Gastroesophageal sphincter (tissue), 4 donors: ENCODE measurements at regions not wholly inside any gene's neighbourhood (a gene's known extent, or its start where the extent isn't known, plus 50 kb on each side); places are given as distances from the start of the nearest gene placed in this dataset.

Experiments used
- ATAC-seq: fragments of 150-250 bp; one replicate; pipeline ENCODE4 v1.9.1; 2016; ENCODE audit warnings: mild to moderate bottlenecking, moderate library complexity
- H3K27ac ChIP-seq, 4 donors: fragments of 200-600 bp; sonication (generic) in 3 of 4; 1 replicate in 3 of 4; 2 replicates in 1 of 4; pipeline ENCODE4 v1.5.1; 2016 to 2019
- H3K27me3 ChIP-seq: fragments of 200-600 bp; sonication (generic); one replicate; pipeline ENCODE4 v1.5.1; 2019
- H3K36me3 ChIP-seq, 2 donors: fragments of 200-600 bp; sonication (generic); one replicate each; pipeline ENCODE4 v1.5.1; 2019; ENCODE audit warnings: control low read depth in 1 of 2
- H3K4me1 ChIP-seq, 3 donors: fragments of 200-600 bp; sonication (generic); 1 replicate in 2 of 3; 2 replicates in 1 of 3; pipeline ENCODE4 v1.5.1; 2016 to 2019; ENCODE audit warnings: control low read depth in 2 of 3
- H3K4me3 ChIP-seq, 2 donors: fragments of 200-600 bp; sonication (generic); one replicate each; pipeline ENCODE4 v1.5.1; 2019; ENCODE audit warnings: mild to moderate bottlenecking in 1 of 2, moderate library complexity in 1 of 2
- H3K9me3 ChIP-seq, 3 donors: fragments of 200-600 bp; sonication (generic); one replicate each; pipeline ENCODE4 v1.5.1; 2017 to 2019; ENCODE audit warnings: control low read depth in 2 of 3
- CTCF ChIP-seq, 4 experiments: fragments of 200-600 bp in 2 of 4; fragments of 450-650 bp in 2 of 4; sonication (generic) in 1 of 4; IDR thresholded peaks; one replicate each; pipeline ENCODE4 v1.5.1; 2017 to 2019; ENCODE audit warnings: antibody characterized with exemption in 4 of 4, mild to moderate bottlenecking in 2 of 4, moderate library complexity in 2 of 4
- EP300 ChIP-seq: sonication (generic); formaldehyde crosslinking; IDR thresholded peaks from one replicate; pipeline ENCODE4 v1.6.1; 2017; ENCODE audit warnings: antibody characterized with exemption, mild to moderate bottlenecking
- POLR2A ChIP-seq, 2 donors: fragments of 450-650 bp; IDR thresholded peaks; one replicate each; pipeline ENCODE4 v1.6.1; 2017; ENCODE audit warnings: antibody characterized with exemption in 2 of 2, mild to moderate bottlenecking in 2 of 2, moderate library complexity in 1 of 2
- POLR2AphosphoS5 ChIP-seq: sonication (generic); formaldehyde crosslinking; IDR thresholded peaks from one replicate; pipeline ENCODE4 v1.6.1; 2017; ENCODE audit warnings: antibody characterized with exemption
- WGBS, 2 donors: methylation state at CpG; one replicate each; pipeline ENCODE4 v1.1.5; 2018; ENCODE audit warnings: low coverage in 1 of 2; 5-methylcytosine and 5-hydroxymethylcytosine counted together
- small RNA-seq, 4 donors: library from RNA; depleted of rRNA; stranded (forward); fragments of <200 nt; gene quantifications; one replicate each; pipeline ENCODE3, GENCODE V24; 2016

- no peaks in the 10 kb centered on the region for H3K36me3 ChIP-seq
- no peaks in the 10 kb centered on the region for H3K4me1 ChIP-seq
- TF ChIP-seq POLR2A (IDR thresholded peaks at IDR 0.05), result no peak
- no peak for TF ChIP-seq CTCF (IDR thresholded peaks at IDR 0.05)
- TF ChIP-seq POLR2AphosphoS5, result no peak
- TF ChIP-seq EP300, result no peak
- H3K27me3 ChIP-seq, result no peaks in the 10 kb centered on the region
- H3K27ac ChIP-seq, result no peak overlapping the region
- H3K9me3 ChIP-seq, result no peaks in the 10 kb centered on the region
- ATAC-seq, result no peak
- WGBS, 2 donors, result 56 to 86% methylated on average over 2 to 3 of the region's 3 CpGs
- H3K4me3 ChIP-seq, result no peak overlapping the region
These were observed 55.0 kb upstream of the PCSK2 start for GRCh38 chr20:17171746-17172280.

DNA sequence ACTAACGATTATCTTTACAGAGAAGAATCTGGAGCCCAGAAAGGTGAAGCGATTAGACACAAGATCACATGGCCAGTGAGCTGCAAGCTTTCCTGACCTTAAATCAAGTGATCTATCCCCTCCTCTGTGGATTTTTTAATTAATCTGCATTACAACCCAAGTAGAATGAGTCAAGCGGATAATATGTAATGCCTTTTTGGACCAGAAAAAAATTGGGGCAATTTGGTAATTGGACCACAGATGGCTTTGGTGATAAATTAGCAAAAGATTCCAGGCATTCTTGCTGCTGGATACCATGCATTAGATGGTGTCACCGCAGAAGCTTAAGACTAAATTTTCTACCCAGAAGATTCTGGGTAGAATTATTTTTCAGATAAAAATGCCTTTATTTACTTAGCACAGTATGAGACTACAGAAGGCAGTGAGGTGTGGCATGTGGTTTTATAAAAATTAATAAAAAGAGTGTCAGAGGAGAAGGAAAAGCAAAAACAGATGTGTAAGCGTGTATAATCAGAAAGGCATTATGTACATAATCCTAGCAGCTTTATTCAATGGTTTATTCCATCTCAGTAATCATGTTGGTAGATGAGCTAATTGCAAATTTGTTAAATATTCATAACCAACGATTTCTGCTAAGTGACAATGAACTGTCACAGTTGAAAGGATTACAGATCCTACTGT, 53.9 kb upstream of the PCSK2 start:
- no peak overlapping the region for H3K4me3 ChIP-seq
- no peaks in the 10 kb centered on the region for H3K9me3 ChIP-seq
- no peaks in the 10 kb centered on the region for H3K36me3 ChIP-seq
- peaks cover 7% of the 10 kb centered on the region for H3K27me3 ChIP-seq
- no peak for TF ChIP-seq CTCF (IDR thresholded peaks at IDR 0.05)
- H3K27ac ChIP-seq, result no peak overlapping the region
- no peak for ATAC-seq
- H3K4me1 ChIP-seq, result no peaks in the 10 kb centered on the region
- WGBS, 2 donors, result 52 to 67% methylated on average over 5 to 6 of the region's 6 CpGs

Small RNAs in the stretch of these regions (small RNA-seq; reads per million reads assigned to genes)
- gene RF00012, result 0 reads per million in 4 donors
